HCT116 (cell line): ENCODE measurements at regions not wholly inside any gene's neighbourhood (a gene's known extent, or its start where the extent isn't known, plus 50 kb on each side); places are given as distances from the start of the nearest gene placed in this dataset.

Source experiments
- ATAC-seq: fragments of 200-7000 bp; cut with Tn5 transposase; 2 replicates; pipeline ENCODE4 v1.9.1; 2020; ENCODE audit warnings: mild to moderate bottlenecking, moderate library complexity
- BruUV-seq: library from RNA; stranded (reverse); fragments of 400-500 nt; replicated peaks from 2 replicates; lab custom pipeline; 2021; lab: Mats Ljungman, UMichigan
- CTCF ChIA-PET: fragments of 300-600 bp; sonication (Branson Sonifier 250); formaldehyde crosslinking; loops from one replicate; lab custom pipeline; 2021; ENCODE audit warnings: antibody characterized with exemption; lab: Charles Lee
- POLR2A ChIA-PET: fragments of 300-600, 350-600 bp; sonication (Branson Sonifier 250); formaldehyde crosslinking; loops from one replicate; lab custom pipeline; 2021; ENCODE audit warnings: antibody characterized with exemption; lab: Charles Lee
- RAD21 ChIA-PET, 2 experiments: fragments of 300-600 bp; sonication (Branson Sonifier 250); formaldehyde crosslinking; loops; one replicate each; lab custom pipeline; 2023; ENCODE audit warnings: low total read pairs in 2 of 2; ENCODE audit not compliant: uncharacterized antibody in 2 of 2, unreplicated experiment in 2 of 2, low non-redundant PET in 1 of 2; lab: Charles Lee
- DNase-seq: peaks from one replicate; pipeline ENCODE4 v3.0.0-alpha.2; 2010; ENCODE audit warnings: low read depth, low spot score
- H2AFZ ChIP-seq: fragments of 200-600 bp; shearing (Covaris generic), sonication (generic); 2 replicates; pipeline ENCODE4 v1.6.1; 2017; ENCODE audit warnings: low read depth, mixed run types, mixed read lengths, antibody characterized with exemption, low read length; ENCODE audit not compliant: poor library complexity, severe bottlenecking
- H3K27ac ChIP-seq: 2 replicates; pipeline ENCODE4 v1.5.1; 2012; ENCODE audit warnings: low read depth, low read length
- H3K27me3 ChIP-seq: fragments of 200-600 bp; sonication (generic); 2 replicates; pipeline ENCODE4 v1.6.1; 2016; ENCODE audit warnings: mixed run types, low read length, mixed read lengths; ENCODE audit not compliant: insufficient read depth
- H3K36me3 ChIP-seq, 2 experiments: fragments of 200-500 bp in 1 of 2; fragments of 200-600 bp in 1 of 2; sonication (Bioruptor generic) in 1 of 2; sonication (generic) in 1 of 2; 2 replicates each; pipeline versions ENCODE4 v1.5.1 to v1.6.1; 2014 to 2016; ENCODE audit warnings: low read length in 2 of 2, inconsistent platforms in 1 of 2, mixed read lengths in 1 of 2, mixed run types in 1 of 2; ENCODE audit not compliant: insufficient read depth in 2 of 2, control insufficient read depth in 1 of 2
- H3K4me1 ChIP-seq, 2 experiments: fragments of 200-600 bp in 1 of 2; sonication (generic) in 1 of 2; 2 replicates each; pipeline versions ENCODE4 v1.5.1 to v1.6.1; 2012 to 2017; ENCODE audit warnings: low read length in 2 of 2, inconsistent platforms in 1 of 2, mild to moderate bottlenecking in 1 of 2, mixed read lengths in 1 of 2, mixed run types in 1 of 2, moderate library complexity in 1 of 2; ENCODE audit not compliant: insufficient read depth in 2 of 2, control insufficient read depth in 1 of 2
- H3K4me2 ChIP-seq: fragments of 200-600 bp; sonication (generic); 2 replicates; pipeline ENCODE4 v1.6.1; 2017; ENCODE audit warnings: mixed run types, low read length, mixed read lengths
- H3K4me3 ChIP-seq, 2 experiments: fragments of 200-600 bp in 1 of 2; sonication (generic) in 1 of 2; replicated peaks in 1 of 2; 2 replicates each; pipeline ENCODE4 v1.5.1; 2011 to 2016; ENCODE audit warnings: low read length in 2 of 2, control low read depth in 1 of 2, low read depth in 1 of 2, mild to moderate bottlenecking in 1 of 2, mixed read lengths in 1 of 2, mixed run types in 1 of 2
- H3K79me2 ChIP-seq: fragments of 200-600 bp; sonication (generic); 2 replicates; pipeline ENCODE4 v1.6.1; 2017; ENCODE audit warnings: mild to moderate bottlenecking, mixed run types, low read length, moderate library complexity, mixed read lengths; ENCODE audit not compliant: insufficient read depth
- H3K9ac ChIP-seq: fragments of 200-600 bp; sonication (generic); 2 replicates; pipeline ENCODE4 v1.6.1; 2016; ENCODE audit warnings: low read length, mixed read lengths
- H3K9me2 ChIP-seq: fragments of 200-600 bp; sonication (generic), shearing (Covaris generic); 2 replicates; pipeline ENCODE4 v1.6.1; 2017; ENCODE audit warnings: mixed run types, mild to moderate bottlenecking, moderate library complexity; ENCODE audit not compliant: insufficient read depth
- H3K9me3 ChIP-seq, 2 experiments: fragments of 200-500 bp in 1 of 2; fragments of 200-600 bp in 1 of 2; sonication (Bioruptor generic) in 1 of 2; sonication (generic) in 1 of 2; 2 replicates each; pipeline ENCODE4 v1.6.1; 2014 to 2017; ENCODE audit warnings: low read length in 2 of 2, mixed read lengths in 2 of 2, inconsistent platforms in 1 of 2, low read depth in 1 of 2, mild to moderate bottlenecking in 1 of 2, mixed run types in 1 of 2, moderate library complexity in 1 of 2; ENCODE audit not compliant: control insufficient read depth in 1 of 2, insufficient read depth in 1 of 2
- H4K20me1 ChIP-seq: fragments of 200-600 bp; sonication (generic), shearing (Covaris generic); 2 replicates; pipeline ENCODE4 v1.6.1; 2017; ENCODE audit warnings: mixed run types, mild to moderate bottlenecking, moderate library complexity; ENCODE audit not compliant: insufficient read depth
- ATF3 ChIP-seq: IDR thresholded peaks from 2 replicates; pipeline ENCODE4 v1.6.1; 2012
- CEBPB ChIP-seq: IDR thresholded peaks from 2 replicates; pipeline ENCODE4 v1.6.1; 2012; ENCODE audit warnings: low read depth
- CTCF ChIP-seq, 3 experiments: fragments of 200-600 bp in 1 of 3; sonication (generic) in 1 of 3; IDR thresholded peaks in 2 of 3; conservative IDR thresholded peaks in 1 of 3; 2 replicates each; pipeline ENCODE4 v1.5.1; 2012 to 2017; ENCODE audit warnings: low read depth in 2 of 3, low read length in 2 of 3, antibody characterized with exemption in 1 of 3, borderline replicate concordance in 1 of 3, control low read depth in 1 of 3, mild to moderate bottlenecking in 1 of 3, mixed read lengths in 1 of 3, mixed run types in 1 of 3, moderate library complexity in 1 of 3; ENCODE audit not compliant: insufficient read depth in 1 of 3
- EGR1 ChIP-seq: IDR thresholded peaks from 2 replicates; pipeline ENCODE4 v1.6.1; 2012; ENCODE audit warnings: low read depth
- ELF1 ChIP-seq: IDR thresholded peaks from 2 replicates; pipeline ENCODE4 v1.6.1; 2012; ENCODE audit warnings: low read depth, borderline replicate concordance
- EZH2 ChIP-seq: fragments of 200-600 bp; sonication (generic); IDR thresholded peaks from 2 replicates; pipeline ENCODE4 v1.6.1; 2017; ENCODE audit warnings: antibody characterized with exemption, mixed run types
- EZH2phosphoT487 ChIP-seq: fragments of 200-600 bp; IDR thresholded peaks from 2 replicates; pipeline ENCODE4 v1.6.1; 2018; ENCODE audit warnings: antibody characterized with exemption, borderline replicate concordance
- FOSL1 ChIP-seq: IDR thresholded peaks from 2 replicates; pipeline ENCODE4 v1.6.1; 2012; ENCODE audit warnings: low read depth
- JUND ChIP-seq: IDR thresholded peaks from 2 replicates; pipeline ENCODE4 v1.6.1; 2012
- MAX ChIP-seq: IDR thresholded peaks from 2 replicates; pipeline ENCODE4 v1.6.1; 2012
- RAD21 ChIP-seq: IDR thresholded peaks from 2 replicates; pipeline ENCODE4 v1.6.1; 2012; ENCODE audit warnings: low read depth, mild to moderate bottlenecking
- REST ChIP-seq: IDR thresholded peaks from 2 replicates; pipeline ENCODE4 v1.6.1; 2012; ENCODE audit warnings: low read depth
- SP1 ChIP-seq: IDR thresholded peaks from 2 replicates; pipeline ENCODE4 v1.6.1; 2012; ENCODE audit warnings: low read depth
- SRF ChIP-seq: IDR thresholded peaks from 2 replicates; pipeline ENCODE4 v1.6.1; 2012; ENCODE audit warnings: low read depth
- TCF7L2 ChIP-seq: IDR thresholded peaks from 2 replicates; pipeline ENCODE4 v1.7.0; 2011; ENCODE audit warnings: borderline replicate concordance, inconsistent platforms; ENCODE audit not compliant: insufficient read depth, insufficient read length; ENCODE audit errors: extremely low read depth
- ZBTB33 ChIP-seq: IDR thresholded peaks from 2 replicates; pipeline ENCODE4 v1.6.1; 2011; ENCODE audit warnings: mild to moderate bottlenecking, low read length, moderate library complexity; ENCODE audit not compliant: insufficient replicate concordance; ENCODE audit errors: extremely low read depth
- ZFX ChIP-seq: fragments of 450-650 bp; IDR thresholded peaks from 2 replicates; pipeline ENCODE4 v1.6.1; 2017
- ZNF274 ChIP-seq: fragments of 200-500 bp; sonication (Bioruptor generic); IDR thresholded peaks from 2 replicates; pipeline ENCODE4 v1.6.1; 2014; ENCODE audit warnings: mild to moderate bottlenecking, low read depth, low read length, inconsistent platforms
- intact Hi-C: fragments of 100-400 bp; cut with micrococcal nuclease; formaldehyde crosslinking; loops from 2 replicates; pipeline ENCODE4 v1.10.0; 2022

GRCh38 chr2:126981476-126981875 is 82.8 kb downstream of the TEX51 start:
- no peak overlapping the region for H3K9ac ChIP-seq
- POLR2A ChIA-PET, result no interaction called here
- H3K27ac ChIP-seq, result no peak overlapping the region
- H3K4me2 ChIP-seq, result no peak overlapping the region
- RAD21 ChIA-PET, result no interaction called here
- DNase-seq, result no peak
- TF ChIP-seq EGR1, result no peak
- no peak for TF ChIP-seq ATF3
- TF ChIP-seq CTCF (IDR thresholded peaks at IDR 0.05 in 2 of 3, conservative IDR thresholded peaks at IDR 0.05 in 1 of 3; ENCODE audit: borderline replicate concordance in 1 of 3, insufficient read depth in 1 of 3, low read depth in 2 of 3, low read length in 2 of 3), result no peak
- no peak for TF ChIP-seq TCF7L2
- TF ChIP-seq ZNF274, result no peak
- no peak for TF ChIP-seq JUND
- TF ChIP-seq REST, result no peak
- no peak for TF ChIP-seq ZBTB33
- no peak for TF ChIP-seq CEBPB
- TF ChIP-seq SRF, result no peak
- TF ChIP-seq FOSL1, result no peak
- TF ChIP-seq SP1, result no peak
- no peak for TF ChIP-seq EZH2phosphoT487
- no peak for TF ChIP-seq EZH2
- TF ChIP-seq MAX, result no peak
- TF ChIP-seq ZFX, result no peak
- no peak for TF ChIP-seq ELF1
- no peak for TF ChIP-seq RAD21
- TF ChIP-seq, all 23 proteins: peak for 0
- ATAC-seq, result no peak
- H3K36me3 ChIP-seq, result no peaks in the 10 kb centered on the region
- intact Hi-C loops, result no loop called here
- H4K20me1 ChIP-seq, result no peaks in the 10 kb centered on the region
- H3K79me2 ChIP-seq, result no peaks in the 10 kb centered on the region
- H2AFZ ChIP-seq, result no peak overlapping the region
- H3K9me3 ChIP-seq, result no peaks in the 10 kb centered on the region
- no peaks in the 10 kb centered on the region for H3K9me2 ChIP-seq
- BruUV-seq, result no TSS peak
- H3K4me1 ChIP-seq, result no peaks in the 10 kb centered on the region; a peak in 1 of 4 replicates
- H3K4me3 ChIP-seq, result no peak overlapping the region
- H3K27me3 ChIP-seq, result peaks cover 14% of the 10 kb centered on the region; the same call in 1 of the 2 replicates
- CTCF ChIA-PET, result no interaction called here
